DMS53 treated with DMSO at 0.1 percent for 48 hours (cell line): ENCODE measurements at regions not wholly inside any gene's neighbourhood (a gene's known extent, or its start where the extent isn't known, plus 50 kb on each side); places are given as distances from the start of the nearest gene placed in this dataset.
"Not testable (repeated sequence)": the region's sequence is repeated elsewhere in the genome, so short reads cannot be mapped to it uniquely, and the experiment has no call there.

Experiments
- DNase-seq: peaks from one replicate; lab custom pipeline; 2025; ENCODE audit not compliant: unreplicated experiment; lab: John Stamatoyannopoulos, UW

- no peak for DNase-seq
These were observed 728.1 kb downstream of the KCNJ2 start for GRCh38 chr17:70897446-70897845.

DNA sequence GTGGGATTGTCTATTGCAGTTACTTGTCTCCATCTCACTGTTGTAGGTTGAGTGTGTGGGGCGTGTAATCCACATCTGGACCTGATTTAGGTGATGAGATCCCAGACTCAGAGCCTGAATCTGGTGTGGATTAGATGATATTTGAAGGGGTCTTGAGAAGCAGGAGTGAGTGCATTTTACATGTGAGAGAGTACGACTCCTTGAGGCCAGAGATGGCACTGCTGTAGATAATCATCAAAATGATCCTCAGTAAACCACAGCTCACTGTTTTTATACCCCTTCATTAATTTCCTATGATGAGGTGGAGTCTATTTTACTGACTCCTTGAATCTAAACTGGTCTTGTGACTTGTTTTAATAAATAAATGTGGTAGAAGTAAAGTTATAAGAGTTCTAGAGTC, 732.5 kb downstream of the KCNJ2 start:
- no peak for DNase-seq

- no peak for DNase-seq
These were observed 736.5 kb downstream of the KCNJ2 start for GRCh38 chr17:70905796-70906195.

GRCh38 chr17:70906808-70907207, 737.5 kb downstream of the KCNJ2 start:
- DNase-seq, result peak; percentile 38

DNA sequence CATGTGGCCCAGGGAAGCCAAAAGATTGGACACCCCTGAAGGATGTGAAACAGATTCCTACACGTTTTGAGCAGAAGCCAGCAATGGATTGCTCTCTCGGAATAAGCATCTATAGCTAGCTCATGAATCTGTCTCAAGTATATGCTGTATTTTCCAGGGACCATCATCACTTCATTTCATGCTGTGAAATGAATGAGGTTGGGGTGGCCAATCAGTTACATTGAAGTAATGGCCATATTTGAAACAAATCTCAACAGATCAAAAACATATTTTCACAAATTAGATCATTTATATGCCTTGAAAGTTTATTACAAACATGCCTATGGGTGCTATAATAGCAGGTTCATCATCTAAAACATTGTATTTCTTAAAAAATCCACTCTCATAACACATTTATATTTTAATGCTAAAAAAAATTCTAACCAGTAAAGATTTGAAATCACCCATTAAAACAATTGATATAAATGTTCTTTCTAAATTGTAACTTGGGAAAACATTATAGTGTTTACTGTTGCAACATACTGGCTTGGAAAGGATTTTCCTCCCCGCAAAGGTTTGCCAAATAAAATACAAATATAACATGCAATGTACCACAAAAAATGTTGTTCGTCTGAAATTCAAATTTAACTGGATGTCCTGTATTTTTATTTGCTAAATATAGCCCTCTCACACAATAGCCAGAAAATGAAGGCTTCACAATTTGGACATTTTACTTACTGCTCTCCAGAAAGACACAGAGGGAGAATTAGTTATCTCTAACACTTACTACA, 743.6 kb downstream of the KCNJ2 start:
- no peak for DNase-seq

DNA sequence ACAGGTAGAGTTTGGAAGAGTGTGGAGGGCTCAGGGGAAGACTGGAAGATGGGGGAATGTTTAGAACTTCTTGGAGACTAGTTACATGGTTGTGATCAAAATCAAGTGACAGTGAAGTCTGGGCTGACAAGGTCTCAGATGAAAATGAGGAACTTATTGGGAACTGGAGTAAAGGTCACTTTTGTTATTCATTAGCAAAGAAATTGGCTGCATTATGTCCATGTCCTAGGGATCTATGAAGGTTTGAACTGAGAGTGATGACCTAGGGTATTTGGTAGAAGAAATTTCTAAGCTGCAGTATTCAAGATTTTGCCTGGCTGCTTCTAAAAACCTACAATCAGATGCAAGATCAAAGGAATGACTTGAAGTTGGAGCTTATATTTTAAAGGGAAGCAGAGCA, 747.1 kb downstream of the KCNJ2 start:
- DNase-seq, result no peak

DNA sequence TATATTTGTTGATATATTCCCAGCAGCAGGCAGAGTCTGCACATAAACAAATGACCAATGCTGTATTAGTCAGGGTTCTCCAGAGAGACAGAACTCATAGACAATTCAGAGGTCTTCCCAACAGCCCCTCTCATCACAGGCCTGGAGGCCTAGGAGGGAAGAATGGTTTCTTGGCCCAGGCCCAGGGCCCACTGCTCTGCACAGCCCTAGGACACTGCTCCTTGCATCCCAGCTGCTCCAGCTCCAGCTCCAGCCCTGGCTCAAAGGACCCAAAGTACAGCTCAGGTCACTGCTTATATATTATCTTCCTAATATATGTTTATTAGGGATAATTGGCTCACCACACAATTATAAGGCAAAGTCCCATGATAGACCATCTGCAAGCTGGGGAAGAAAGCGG, 749.9 kb downstream of the KCNJ2 start:
- no peak for DNase-seq

GRCh38 chr17:70920416-70920815, 751.1 kb downstream of the KCNJ2 start:
- DNase-seq, result no peak

- DNase-seq, result no peak
These were observed 752.9 kb downstream of the KCNJ2 start for GRCh38 chr17:70922268-70922667.

GRCh38 chr17:70924776-70925175, 755.4 kb downstream of the KCNJ2 start:
- no peak for DNase-seq

DNA sequence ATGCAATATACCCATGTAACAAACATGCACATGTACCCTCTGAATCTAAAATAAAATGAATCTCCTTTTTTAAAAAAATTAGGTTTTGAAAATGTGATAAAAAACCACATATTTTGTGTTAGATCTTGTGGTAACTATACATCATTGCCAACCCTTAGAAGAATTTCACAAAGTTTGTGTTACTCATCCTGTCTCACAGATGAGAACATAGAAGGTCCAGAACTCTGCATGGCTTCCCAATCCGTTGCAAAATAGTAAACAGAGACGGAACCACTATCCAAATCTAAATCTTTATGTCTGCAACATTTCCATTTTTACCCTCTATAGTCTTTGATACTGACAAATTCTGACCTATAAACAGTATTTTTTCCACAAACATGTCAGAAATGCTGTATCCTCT, 759.9 kb downstream of the KCNJ2 start:
- DNase-seq, result no peak

GRCh38 chr17:70934231-70934630, 764.9 kb downstream of the KCNJ2 start:
- DNase-seq, result no peak

- no peak for DNase-seq
These were observed 765.5 kb downstream of the KCNJ2 start for GRCh38 chr17:70934835-70935234.

DNA sequence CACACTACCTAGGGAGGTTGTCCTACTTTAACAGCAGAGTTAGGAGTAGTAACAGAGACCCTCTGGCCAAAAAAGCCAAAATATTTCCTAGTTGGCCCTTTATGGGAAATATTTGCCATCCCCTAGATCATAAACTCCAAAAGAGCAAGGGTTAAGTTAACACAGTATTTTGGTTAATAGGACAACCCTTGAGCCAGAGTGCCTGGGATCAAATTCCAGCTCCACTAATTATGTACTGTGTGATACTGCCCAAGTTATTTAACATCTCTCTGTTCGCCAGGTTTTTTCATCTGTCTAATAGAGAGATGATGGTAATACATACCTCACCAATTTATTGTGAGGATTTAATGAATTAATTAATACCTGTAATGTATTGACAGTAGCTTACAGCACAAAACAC, 767.4 kb downstream of the KCNJ2 start:
- no peak for DNase-seq

DNA sequence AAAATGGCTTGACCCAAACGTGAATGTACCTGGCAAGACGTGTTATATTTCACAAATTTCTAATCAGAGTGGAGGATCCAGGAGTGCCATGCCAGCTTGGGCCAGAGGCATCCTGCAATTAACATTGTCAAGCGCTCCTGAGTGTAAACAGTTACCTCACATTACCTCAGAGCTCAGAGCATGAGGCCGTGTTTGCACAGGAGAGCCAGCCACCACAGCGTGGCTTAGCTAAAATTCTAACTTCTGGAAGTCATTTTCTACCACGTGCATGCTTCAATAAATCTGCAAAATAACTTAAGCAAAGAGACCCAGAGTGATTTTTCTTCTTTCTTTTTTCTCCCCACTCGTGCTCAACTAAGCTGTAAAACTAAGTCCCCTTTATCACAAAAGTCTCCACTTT, 769.0 kb downstream of the KCNJ2 start:
- peak; percentile 52 for DNase-seq

- no peak for DNase-seq
These were observed 776.1 kb downstream of the KCNJ2 start for GRCh38 chr17:70945386-70945785.

DNA sequence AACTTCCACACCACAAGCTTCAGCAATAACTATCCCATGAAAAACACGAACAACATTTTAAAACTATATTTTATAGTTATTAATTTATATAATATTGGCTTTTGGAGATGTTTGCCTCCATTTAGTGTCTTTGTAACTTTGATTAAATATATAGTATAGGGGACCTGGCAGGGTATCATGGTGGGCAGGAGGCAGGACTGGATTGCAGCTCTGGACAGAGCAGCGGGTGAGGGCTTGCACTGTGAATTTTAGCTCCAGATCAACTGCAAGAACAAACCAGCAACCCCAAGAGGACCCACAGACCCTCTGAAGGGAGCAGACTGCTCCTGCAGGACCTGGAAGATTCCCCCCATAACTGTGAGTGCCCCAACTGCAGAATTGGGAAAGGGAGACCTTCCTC, 777.9 kb downstream of the KCNJ2 start:
- DNase-seq, result no peak

- no peak for DNase-seq
These were observed 778.6 kb downstream of the KCNJ2 start for GRCh38 chr17:70947636-70948565.

- not testable (repeated sequence) for DNase-seq
These were observed 783.8 kb downstream of the KCNJ2 start for GRCh38 chr17:70953140-70953539.

DNA sequence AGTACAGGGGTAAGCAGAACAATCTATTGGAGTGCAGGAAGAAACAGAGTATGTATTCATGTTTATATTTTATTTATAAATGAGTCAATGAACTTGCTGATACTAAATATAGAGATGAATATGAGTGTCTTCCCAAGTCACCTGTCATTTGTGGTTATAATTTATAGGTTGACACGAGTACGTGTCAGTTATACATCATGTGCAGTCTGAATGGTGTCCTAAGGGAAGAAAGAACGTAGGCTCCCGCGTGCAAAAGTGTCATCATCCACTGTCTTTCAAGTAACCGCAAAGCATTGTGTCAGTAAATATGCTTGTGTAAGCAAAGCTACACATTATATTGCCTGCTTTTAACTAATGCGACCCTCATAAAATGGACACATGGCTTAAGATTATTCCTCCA, 786.1 kb downstream of the KCNJ2 start:
- DNase-seq, result no peak

GRCh38 chr17:70956726-70957125, 787.4 kb downstream of the KCNJ2 start:
- no peak for DNase-seq

DNA sequence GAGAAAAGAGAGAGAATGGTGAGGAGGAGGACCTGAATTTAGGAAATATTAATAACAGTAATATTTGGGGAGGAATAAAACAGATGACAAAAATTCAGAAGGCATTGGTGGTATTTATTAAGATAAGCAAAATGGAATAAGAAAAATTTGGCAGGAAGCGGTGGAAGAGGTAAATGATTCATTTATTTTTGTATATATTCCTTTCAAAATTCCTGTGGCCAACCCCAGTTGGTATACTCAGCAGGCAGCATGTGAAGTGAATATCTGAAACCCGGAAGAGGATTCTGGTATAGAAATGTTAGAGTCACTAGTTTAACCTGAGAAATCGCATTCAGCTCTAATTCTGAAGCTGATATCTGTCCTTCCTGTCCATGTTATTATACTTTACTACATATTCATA, 792.0 kb downstream of the KCNJ2 start:
- no peak for DNase-seq
